ENCODE measurements at regions not wholly inside any gene's neighbourhood (a gene's known extent, or its start where the extent isn't known, plus 50 kb on each side); places are given as distances from the start of the nearest gene placed in this dataset.

DNA sequence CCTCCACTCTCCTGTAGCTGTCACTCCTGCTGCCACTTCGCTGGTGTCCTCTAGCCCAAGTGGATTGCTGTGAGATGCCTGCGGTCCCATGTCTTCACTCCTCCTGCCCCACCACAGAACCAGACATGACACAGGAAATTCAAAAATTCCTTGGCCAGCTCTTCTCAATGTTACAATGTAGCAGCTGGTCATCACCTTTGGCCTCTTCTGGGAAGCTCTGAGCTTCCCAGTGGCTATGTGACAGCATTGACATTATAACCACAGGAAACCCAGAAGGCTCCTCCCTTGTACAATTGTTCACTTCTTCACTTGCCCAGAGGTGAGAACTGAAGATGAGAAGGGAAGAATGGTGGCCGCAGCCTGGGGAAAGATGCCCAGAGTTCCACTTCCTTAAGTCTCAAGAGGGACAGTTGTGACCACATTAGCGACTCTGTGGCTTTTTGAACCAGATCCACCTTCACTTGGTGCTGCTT, 76.1 kb upstream of the NAA20 start:
- H3K27me3 ChIP-seq (ENCODE audit: control insufficient read depth in 1 of 2, insufficient read depth in 2 of 2, low read length in 2 of 2): no peaks in the 10 kb centered on the region
- peaks cover 3 to 8% of the 10 kb centered on the region in 2 donors for H3K36me3 ChIP-seq (ENCODE audit: control insufficient read depth in 2 of 2, insufficient read depth in 2 of 2, low read length in 2 of 2)
- no peak overlapping the region for H3K27ac ChIP-seq (ENCODE audit: low read length)
- H3K9me3 ChIP-seq (ENCODE audit: control insufficient read depth in 2 of 2, low read length in 2 of 2): no peaks in the 10 kb centered on the region
- no peak overlapping the region for H3K9ac ChIP-seq (ENCODE audit: low read length in 2 of 2)
- H3K4me3 ChIP-seq (ENCODE audit: low read length in 2 of 2): no peak overlapping the region
- H3K4me1 ChIP-seq (ENCODE audit: control insufficient read depth, insufficient read depth, low read length): peaks cover 6% of the 10 kb centered on the region

DNA sequence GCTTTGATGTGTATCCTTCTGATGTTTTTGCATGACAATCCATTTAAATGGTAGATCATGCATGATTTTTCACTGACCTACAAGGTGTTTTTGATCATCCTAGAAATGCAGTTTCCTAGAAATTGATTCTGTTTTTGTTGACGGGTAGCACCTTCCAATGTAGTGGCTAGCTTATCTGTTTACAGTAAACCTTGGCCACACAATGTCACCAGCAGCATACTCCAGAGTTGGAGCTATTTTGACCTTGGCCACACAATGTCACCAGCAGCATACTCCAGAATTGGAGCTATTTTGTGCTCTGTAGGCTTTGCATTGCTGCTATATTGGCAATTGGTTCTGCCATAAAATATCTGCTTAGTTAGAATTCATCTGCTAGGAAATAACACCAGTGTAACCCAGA, 74.6 kb upstream of the NAA20 start:
- Histone ChIP-seq H3K4me1 (ENCODE audit: control insufficient read depth, insufficient read depth, low read length) (peaks cover 7% of the 10 kb centered on the region), H3K36me3 (ENCODE audit: control insufficient read depth in 2 of 2, insufficient read depth in 2 of 2, low read length in 2 of 2) (peaks cover 3 to 8% of the 10 kb centered on the region in 2 donors), H3K27me3 (ENCODE audit: control insufficient read depth in 1 of 2, insufficient read depth in 2 of 2, low read length in 2 of 2) (no peaks in the 10 kb centered on the region), H3K9ac (ENCODE audit: low read length in 2 of 2) (no peak overlapping the region), H3K27ac (ENCODE audit: low read length) (no peak overlapping the region), H3K4me3 (ENCODE audit: low read length in 2 of 2) (no peak overlapping the region), H3K9me3 (ENCODE audit: control insufficient read depth in 2 of 2, low read length in 2 of 2) (no peaks in the 10 kb centered on the region)

DNA sequence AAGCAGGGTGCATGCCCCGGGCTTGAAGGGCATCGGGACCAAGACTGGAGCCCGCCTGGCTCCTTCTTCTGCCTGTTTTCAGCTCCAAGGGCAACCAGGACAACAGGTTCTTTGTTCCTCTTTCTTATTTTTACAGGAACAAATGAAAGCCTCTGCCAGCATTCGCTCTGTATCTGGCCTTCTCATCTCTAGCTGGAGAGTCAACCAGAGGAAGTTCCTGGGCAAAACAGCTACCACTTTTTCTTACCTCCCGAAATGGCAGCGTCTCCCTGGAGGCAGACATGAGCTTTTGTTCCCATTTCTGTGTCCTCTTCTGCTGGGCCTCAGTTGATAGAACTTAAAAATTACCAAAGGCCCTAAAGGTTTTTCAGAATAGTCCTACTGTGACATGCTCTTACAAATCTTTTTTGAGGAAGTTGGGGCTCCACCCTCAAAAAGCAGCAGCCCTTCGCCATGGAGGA, 74.1 kb upstream of the NAA20 start:
- Histone ChIP-seq H3K4me1 (ENCODE audit: control insufficient read depth, insufficient read depth, low read length) (peaks cover 7% of the 10 kb centered on the region), H3K27me3 (ENCODE audit: control insufficient read depth in 1 of 2, insufficient read depth in 2 of 2, low read length in 2 of 2) (no peaks in the 10 kb centered on the region), H3K9ac (ENCODE audit: low read length in 2 of 2) (no peak overlapping the region), H3K4me3 (ENCODE audit: low read length in 2 of 2) (no peak overlapping the region), H3K27ac (ENCODE audit: low read length) (no peak overlapping the region), H3K9me3 (ENCODE audit: control insufficient read depth in 2 of 2, low read length in 2 of 2) (no peaks in the 10 kb centered on the region), H3K36me3 (ENCODE audit: control insufficient read depth in 2 of 2, insufficient read depth in 2 of 2, low read length in 2 of 2) (peaks cover 3 to 8% of the 10 kb centered on the region in 2 donors)

DNA sequence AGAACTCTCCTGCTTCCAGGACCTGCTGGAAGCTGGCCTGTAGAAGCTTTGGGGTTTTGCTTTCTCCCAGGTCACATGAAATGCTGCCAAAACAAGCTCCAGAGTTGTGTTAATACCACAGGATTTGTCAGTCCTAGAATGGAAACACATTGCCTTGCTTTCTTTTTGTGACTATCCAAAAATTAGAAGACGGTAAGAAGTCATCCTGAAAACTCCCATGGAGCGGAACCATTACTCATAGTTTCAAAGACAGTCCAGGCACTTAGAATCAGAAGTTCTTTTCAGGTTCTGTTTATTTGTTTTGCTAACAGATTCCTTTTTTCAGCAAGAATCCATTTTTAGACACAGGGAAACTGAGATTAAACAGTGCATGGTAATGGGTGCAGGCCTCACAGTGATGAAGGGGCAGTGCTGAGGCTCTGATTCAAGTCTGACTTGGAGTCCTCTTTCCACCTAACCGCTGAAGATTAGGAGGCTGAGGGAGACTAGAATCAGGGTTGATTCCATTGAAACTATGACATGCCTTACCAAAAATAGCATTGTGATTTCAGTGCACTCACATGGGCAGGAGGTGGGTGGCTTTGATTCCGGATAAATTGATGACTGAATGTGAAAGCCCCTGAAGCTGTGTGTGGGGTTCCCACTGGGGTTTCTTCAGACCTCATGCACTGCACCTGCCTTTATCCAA, 72.2 kb upstream of the NAA20 start:
- Histone ChIP-seq H3K27ac (ENCODE audit: low read length) (no peak overlapping the region), H3K9me3 (ENCODE audit: control insufficient read depth in 2 of 2, low read length in 2 of 2) (no peaks in the 10 kb centered on the region), H3K4me1 (ENCODE audit: control insufficient read depth, insufficient read depth, low read length) (peaks cover 7% of the 10 kb centered on the region), H3K27me3 (ENCODE audit: control insufficient read depth in 1 of 2, insufficient read depth in 2 of 2, low read length in 2 of 2) (no peaks in the 10 kb centered on the region), H3K9ac (ENCODE audit: low read length in 2 of 2) (no peak overlapping the region), H3K36me3 (ENCODE audit: control insufficient read depth in 2 of 2, insufficient read depth in 2 of 2, low read length in 2 of 2) (peaks cover 3 to 11% of the 10 kb centered on the region in 2 donors), H3K4me3 (ENCODE audit: low read length in 2 of 2) (no peak overlapping the region)

DNA sequence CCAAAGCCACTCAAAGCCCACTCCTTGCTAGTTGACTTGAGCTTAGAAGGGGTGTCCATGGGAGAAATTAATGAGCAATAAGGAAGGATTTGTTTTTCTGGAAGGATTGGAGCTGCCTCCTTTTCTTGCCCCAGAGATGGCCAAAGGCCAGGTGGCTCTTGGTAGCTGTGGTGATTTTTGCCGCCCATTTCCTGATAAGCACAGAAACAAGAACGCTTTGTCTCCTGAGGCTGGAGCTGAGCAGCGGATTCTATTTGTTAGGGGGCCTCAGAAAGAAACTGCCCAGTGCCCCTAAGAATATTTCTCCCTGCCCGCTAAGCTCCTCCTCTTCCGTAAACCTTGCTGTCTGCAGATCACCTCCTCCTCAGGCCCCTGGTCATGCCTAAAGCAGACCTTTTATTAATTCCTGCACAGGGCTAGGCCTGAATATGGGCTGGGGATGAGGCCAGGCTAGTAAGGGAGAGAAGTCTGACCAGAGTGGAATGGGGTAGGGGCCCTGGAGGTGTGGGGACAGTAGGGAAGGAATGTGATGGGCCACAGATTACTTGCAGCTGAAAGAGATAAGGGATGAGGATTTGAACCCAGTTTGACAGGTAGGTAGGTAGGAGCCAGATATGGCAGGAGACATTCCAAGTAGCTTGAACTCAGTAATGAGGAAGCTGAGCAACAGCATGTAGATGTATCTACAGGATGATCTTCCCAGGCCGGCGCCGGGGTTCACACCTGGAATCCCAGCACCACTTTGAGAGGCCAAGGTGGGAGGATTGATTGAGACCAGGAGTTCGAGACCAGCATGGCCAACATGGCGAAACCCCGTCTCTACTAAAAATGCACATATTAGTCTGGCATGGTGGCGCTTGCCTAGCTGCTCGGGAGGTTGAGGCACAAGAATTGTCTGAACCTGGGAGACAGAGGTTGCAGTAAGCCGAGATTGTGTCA, 71.2 kb upstream of the NAA20 start:
- H3K36me3 ChIP-seq (ENCODE audit: control insufficient read depth in 2 of 2, insufficient read depth in 2 of 2, low read length in 2 of 2): peaks cover under 1 to 3% of the 10 kb centered on the region in 2 donors
- no peak overlapping the region for H3K27ac ChIP-seq (ENCODE audit: low read length)
- H3K9ac ChIP-seq (ENCODE audit: low read length in 2 of 2): no peak overlapping the region
- no peaks in the 10 kb centered on the region for H3K9me3 ChIP-seq (ENCODE audit: control insufficient read depth in 2 of 2, low read length in 2 of 2)
- H3K4me1 ChIP-seq (ENCODE audit: control insufficient read depth, insufficient read depth, low read length): peaks cover 7% of the 10 kb centered on the region
- no peaks in the 10 kb centered on the region for H3K27me3 ChIP-seq (ENCODE audit: control insufficient read depth in 1 of 2, insufficient read depth in 2 of 2, low read length in 2 of 2)
- no peak overlapping the region for H3K4me3 ChIP-seq (ENCODE audit: low read length in 2 of 2)

DNA sequence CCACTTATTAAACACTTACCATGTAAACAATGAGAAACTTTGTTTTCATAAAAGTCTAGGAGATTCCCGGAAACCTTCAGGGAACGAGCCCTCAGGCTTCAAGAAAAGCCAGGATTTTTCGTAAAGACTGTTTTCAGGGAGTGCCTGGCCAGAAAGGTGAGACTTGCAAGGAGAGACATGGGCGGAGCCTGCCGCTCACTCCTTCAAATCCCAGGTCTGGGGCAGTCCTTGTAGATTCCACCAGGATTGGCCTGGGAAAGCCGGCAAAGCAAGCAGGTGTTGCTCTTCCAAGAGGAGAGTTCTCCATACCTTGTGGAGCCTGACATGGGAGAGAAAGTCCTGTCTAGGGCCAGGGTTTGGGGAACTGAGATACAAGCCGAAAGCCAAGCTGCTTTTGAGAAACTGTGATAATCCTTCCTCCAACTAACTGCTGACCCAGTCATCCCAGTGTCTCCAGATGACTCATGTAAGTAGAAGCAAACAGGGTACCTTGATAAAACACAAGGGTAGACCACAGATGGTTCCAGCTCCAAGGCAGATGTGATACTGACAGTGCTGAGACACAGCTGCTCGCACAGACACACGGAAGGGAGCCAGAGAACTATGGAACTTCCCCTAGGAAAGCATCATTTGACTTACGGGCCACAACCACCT, 69.4 kb upstream of the NAA20 start:
- Histone ChIP-seq H3K9ac (ENCODE audit: low read length in 2 of 2) (no peak overlapping the region), H3K9me3 (ENCODE audit: control insufficient read depth in 2 of 2, low read length in 2 of 2) (no peaks in the 10 kb centered on the region), H3K27ac (ENCODE audit: low read length) (no peak overlapping the region), H3K4me3 (ENCODE audit: low read length in 2 of 2) (no peak overlapping the region), H3K36me3 (ENCODE audit: control insufficient read depth in 2 of 2, insufficient read depth in 2 of 2, low read length in 2 of 2) (peaks cover 0 to 6% of the 10 kb centered on the region in 2 donors), H3K4me1 (ENCODE audit: control insufficient read depth, insufficient read depth, low read length) (peaks cover 7% of the 10 kb centered on the region), H3K27me3 (ENCODE audit: control insufficient read depth in 1 of 2, insufficient read depth in 2 of 2, low read length in 2 of 2) (no peaks in the 10 kb centered on the region)

DNA sequence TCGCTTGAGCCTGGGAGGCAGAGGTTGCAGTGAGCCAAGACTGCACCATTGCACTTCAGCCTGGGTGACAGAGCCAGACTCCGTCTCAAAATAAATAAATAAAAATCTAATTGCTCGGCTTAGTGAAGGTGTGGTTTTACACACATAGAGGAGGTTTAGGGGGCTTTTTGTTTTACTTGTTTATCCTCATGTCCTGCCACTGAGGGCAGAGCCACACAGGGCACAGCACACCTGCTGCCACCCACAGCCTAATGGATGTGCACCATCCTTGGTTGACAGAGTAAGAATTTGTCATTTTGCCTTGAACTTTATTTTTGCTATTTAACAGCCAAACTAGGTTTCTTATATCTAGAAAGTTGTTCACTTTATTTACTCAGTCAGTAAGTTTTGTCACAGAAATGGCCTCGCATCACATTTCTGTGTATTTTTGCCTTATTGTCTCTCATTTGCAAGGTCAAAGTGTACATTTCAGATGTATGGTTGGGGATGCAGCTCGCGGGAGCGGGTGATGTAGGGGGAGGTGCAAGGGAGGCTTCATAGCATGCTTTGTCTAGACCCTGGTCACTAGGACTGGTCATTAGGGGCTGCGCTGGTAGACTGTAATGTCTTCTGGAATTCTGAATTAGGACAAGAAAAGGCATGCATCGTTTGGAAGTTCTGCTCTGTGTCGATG, 67.8 kb upstream of the NAA20 start:
- Histone ChIP-seq H3K36me3 (ENCODE audit: control insufficient read depth in 2 of 2, insufficient read depth in 2 of 2, low read length in 2 of 2) (peaks cover 0 to 6% of the 10 kb centered on the region in 2 donors), H3K9me3 (ENCODE audit: control insufficient read depth in 2 of 2, low read length in 2 of 2) (no peaks in the 10 kb centered on the region), H3K27me3 (ENCODE audit: control insufficient read depth in 1 of 2, insufficient read depth in 2 of 2, low read length in 2 of 2) (no peaks in the 10 kb centered on the region), H3K9ac (ENCODE audit: low read length in 2 of 2) (no peak overlapping the region), H3K4me1 (ENCODE audit: control insufficient read depth, insufficient read depth, low read length) (peaks cover 7% of the 10 kb centered on the region), H3K27ac (ENCODE audit: low read length) (no peak overlapping the region), H3K4me3 (ENCODE audit: low read length in 2 of 2) (no peak overlapping the region)

DNA sequence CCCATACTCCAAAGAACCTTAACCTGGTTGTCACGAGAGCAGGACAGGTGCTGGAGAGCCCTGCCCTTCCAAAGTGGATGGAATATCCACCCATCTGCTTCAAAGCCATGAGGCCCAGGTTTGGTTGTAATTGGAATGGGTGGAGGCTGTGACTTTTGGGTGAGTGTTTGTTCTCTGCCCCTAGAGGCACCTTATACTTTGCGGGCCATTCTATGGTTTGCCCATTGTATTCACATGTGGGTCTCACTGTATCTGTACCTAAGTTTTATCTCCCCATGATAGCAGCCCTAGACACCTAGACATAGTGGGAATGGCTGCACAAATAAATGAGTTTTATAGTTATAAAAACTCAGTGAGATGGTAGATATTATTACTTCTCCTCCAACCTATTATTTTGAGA, 67.1 kb upstream of the NAA20 start:
- no peaks in the 10 kb centered on the region for H3K27me3 ChIP-seq (ENCODE audit: control insufficient read depth in 1 of 2, insufficient read depth in 2 of 2, low read length in 2 of 2)
- peaks cover 0 to 8% of the 10 kb centered on the region in 2 donors for H3K36me3 ChIP-seq (ENCODE audit: control insufficient read depth in 2 of 2, insufficient read depth in 2 of 2, low read length in 2 of 2)
- no peak overlapping the region for H3K9ac ChIP-seq (ENCODE audit: low read length in 2 of 2)
- peaks cover 6% of the 10 kb centered on the region for H3K4me1 ChIP-seq (ENCODE audit: control insufficient read depth, insufficient read depth, low read length)
- H3K4me3 ChIP-seq (ENCODE audit: low read length in 2 of 2): no peak overlapping the region
- H3K27ac ChIP-seq (ENCODE audit: low read length): no peak overlapping the region
- no peaks in the 10 kb centered on the region for H3K9me3 ChIP-seq (ENCODE audit: control insufficient read depth in 2 of 2, low read length in 2 of 2)

DNA sequence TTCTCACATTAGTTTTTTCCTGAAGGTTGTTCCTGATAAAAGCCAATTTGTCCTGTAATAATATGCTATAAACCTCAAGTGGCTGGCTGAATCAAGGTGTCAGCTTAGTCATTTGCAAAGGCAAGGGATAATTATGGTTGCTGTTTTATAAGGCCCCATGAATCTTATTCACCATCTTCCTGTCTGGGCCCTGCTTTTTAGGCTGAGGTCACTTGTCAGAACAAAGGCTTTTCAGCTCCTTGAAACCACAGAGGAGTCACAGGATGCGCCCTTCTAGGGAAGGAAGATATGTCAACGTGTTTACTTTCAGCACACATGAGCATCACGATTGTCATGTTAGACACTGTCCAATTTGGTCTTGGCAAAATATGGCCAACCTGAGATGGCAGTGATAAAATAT, 64.8 kb upstream of the NAA20 start:
- Histone ChIP-seq H3K4me3 (ENCODE audit: low read length in 2 of 2) (no peak overlapping the region), H3K27me3 (ENCODE audit: control insufficient read depth in 1 of 2, insufficient read depth in 2 of 2, low read length in 2 of 2) (no peaks in the 10 kb centered on the region), H3K9ac (ENCODE audit: low read length in 2 of 2) (no peak overlapping the region), H3K27ac (ENCODE audit: low read length) (no peak overlapping the region), H3K36me3 (ENCODE audit: control insufficient read depth in 2 of 2, insufficient read depth in 2 of 2, low read length in 2 of 2) (peaks cover 0 to 11% of the 10 kb centered on the region in 2 donors), H3K4me1 (ENCODE audit: control insufficient read depth, insufficient read depth, low read length) (no peaks in the 10 kb centered on the region), H3K9me3 (ENCODE audit: control insufficient read depth in 2 of 2, low read length in 2 of 2) (no peaks in the 10 kb centered on the region)

DNA sequence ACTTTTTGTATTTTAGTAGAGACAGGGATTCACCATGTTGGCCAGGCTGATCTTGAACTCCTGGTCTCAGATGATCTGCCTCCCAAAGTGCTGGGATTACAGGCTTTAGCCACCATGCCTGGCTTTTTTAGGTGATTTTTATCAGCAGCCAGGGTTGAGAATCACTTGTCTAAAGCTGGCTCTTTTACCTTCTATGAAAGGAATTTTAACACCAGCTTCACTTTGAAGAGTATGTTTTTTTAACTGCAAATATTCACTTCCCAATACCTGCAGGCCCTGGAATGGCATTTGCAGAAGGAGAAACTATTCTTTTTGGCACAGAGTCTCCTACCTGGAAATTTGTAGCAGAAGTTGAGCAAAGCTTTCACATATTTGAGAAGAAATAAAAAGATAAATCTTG, 63.6 kb upstream of the NAA20 start:
- Histone ChIP-seq H3K36me3 (ENCODE audit: control insufficient read depth in 2 of 2, insufficient read depth in 2 of 2, low read length in 2 of 2) (peaks cover 7 to 17% of the 10 kb centered on the region in 2 donors), H3K9ac (ENCODE audit: low read length in 2 of 2) (no peak overlapping the region)

More for the DNA sequence above, 63.6 kb upstream of the NAA20 start:
- H3K27ac ChIP-seq (ENCODE audit: low read length): no peak overlapping the region
- no peaks in the 10 kb centered on the region for H3K4me1 ChIP-seq (ENCODE audit: control insufficient read depth, insufficient read depth, low read length)
- no peaks in the 10 kb centered on the region for H3K27me3 ChIP-seq (ENCODE audit: control insufficient read depth in 1 of 2, insufficient read depth in 2 of 2, low read length in 2 of 2)
- no peaks in the 10 kb centered on the region for H3K9me3 ChIP-seq (ENCODE audit: control insufficient read depth in 2 of 2, low read length in 2 of 2)
- no peak overlapping the region for H3K4me3 ChIP-seq (ENCODE audit: low read length in 2 of 2)

All from stomach smooth muscle (tissue), 2 donors.